NCI-H82 (cell line): ENCODE measurements at regions not wholly inside any gene's neighbourhood (a gene's known extent, or its start where the extent isn't known, plus 50 kb on each side); places are given as distances from the start of the nearest gene placed in this dataset.

ENCODE experiments used
- DNase-seq: peaks from one replicate; lab custom pipeline; 2025; lab: John Stamatoyannopoulos, UW

DNA sequence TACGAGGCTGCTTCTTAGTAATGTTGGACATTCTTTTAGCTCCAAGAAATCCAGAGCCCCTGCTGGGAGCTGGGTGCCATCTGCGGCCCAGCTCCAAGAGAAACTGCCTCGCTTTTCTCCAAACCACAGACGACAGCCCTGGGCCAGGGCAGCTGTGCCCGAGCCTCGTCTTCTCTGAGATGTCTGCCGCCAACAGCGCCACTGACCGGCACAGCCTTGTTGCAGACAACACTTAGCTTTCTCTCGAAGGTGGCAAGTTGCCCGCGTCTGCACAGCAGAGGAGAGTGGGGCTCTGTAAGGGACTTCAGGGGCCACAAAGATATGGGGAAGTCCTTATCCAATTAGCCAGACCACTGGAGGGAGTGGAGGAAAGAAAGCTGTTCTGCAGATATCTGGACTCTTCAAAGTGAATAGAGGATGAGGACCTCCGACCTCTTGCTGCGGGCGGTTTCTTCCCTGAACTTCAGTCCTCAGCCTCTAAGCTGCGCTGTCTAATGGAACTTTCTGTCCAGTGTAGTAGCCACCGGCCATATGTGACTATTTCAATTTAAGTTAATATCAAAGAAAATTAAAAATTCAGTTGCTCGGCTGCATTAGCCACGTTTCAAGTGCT, 63.9 kb upstream of the DISP3 start:
- no peak for DNase-seq

DNA sequence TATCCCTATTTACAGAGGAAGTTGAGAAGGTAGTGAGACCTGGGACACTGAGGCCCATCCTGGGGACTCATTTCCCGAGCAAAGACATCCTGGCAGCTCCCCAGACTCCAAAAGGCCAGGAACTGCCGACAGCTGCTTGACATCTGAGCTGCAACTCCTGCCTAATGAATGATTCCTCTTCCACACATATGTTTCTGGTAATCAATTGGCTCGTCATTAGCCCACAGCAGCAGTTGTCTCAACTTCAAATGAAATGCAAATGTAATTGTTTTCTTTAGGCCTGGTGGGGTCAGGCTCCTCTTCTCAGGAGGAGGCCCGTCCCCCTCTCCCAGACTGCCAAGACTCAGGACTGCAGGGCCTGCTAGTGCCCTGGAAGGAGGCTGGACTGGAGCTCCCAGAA, 61.8 kb upstream of the DISP3 start:
- DNase-seq: peak; percentile 62

DNA sequence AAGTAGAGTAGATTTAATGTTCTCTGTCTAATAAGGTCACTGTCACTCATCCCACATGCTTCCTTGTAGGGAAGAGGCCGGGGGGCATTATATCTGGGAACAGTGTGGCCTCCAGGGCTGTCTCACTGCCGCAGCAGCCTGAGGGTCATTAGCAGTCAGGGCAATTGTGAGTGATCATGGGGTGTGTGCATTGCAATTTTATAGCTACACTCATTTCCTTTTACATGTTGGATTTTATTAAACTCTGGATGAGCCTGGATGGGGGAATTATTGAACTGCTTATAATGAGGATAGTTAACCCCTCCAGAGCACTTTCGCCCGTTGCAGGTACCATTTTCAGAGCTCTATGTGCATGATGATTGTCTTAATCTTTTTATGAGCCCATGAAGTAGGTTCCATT, 60.9 kb upstream of the DISP3 start:
- DNase-seq: no peak

DNA sequence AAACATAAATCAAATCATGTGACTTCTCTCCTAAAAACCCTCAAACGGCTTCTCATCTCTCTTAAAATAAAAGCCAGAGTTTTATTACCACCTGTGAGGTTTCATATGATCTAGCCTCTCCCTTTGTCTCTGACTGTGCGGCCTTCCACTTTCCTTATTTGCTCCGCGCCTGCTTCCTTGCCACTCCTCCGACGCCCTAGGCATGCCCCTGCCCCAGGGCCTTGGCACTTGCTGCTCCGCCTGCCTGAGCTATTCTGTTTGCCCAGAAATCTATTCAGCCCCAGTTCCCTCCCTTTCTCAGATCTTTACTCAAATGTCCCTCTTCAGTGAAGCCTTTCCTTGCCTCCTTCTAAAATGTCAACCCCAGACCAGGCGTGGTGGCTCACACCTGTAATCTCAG, 57.5 kb upstream of the DISP3 start:
- no peak for DNase-seq

DNA sequence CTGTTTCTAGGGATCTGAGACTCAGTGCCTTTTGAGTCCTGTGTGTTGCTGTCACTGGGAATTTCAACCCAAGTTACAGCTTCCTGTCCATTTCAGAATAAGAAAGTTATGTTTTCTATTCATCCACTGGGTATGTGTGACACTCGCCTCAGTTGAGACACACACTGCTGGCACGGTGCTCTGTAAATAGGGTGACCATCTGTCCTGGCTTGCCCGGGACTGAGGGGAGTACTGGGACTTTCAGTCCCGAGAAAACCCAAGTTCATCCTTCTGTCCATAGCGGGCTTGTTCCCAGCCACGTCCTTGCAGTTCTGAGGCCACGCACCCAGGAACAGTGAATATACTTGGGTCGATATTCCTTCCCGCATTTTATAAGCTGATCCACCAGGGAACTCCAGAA, 56.3 kb upstream of the DISP3 start:
- peak; percentile 40 for DNase-seq

DNA sequence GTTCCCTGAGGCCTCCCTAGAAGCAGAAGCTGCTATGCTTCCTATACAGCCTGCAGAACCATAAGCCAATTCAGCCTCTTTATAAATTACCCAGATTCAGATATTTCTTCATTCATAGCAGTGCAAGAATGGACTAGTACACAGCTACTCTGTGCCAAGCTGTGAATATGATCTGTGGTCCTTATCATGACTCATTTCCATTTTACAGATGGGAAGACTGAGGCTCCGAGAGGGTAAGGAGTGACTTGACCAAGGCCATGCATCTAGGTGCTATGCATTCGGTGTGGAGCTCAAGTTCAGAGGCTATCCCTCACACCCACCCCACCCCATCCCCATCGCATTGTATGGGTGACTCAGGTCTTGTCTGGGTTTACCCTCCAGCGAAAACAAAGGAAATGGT, 52.3 kb upstream of the DISP3 start:
- DNase-seq: no peak

DNA sequence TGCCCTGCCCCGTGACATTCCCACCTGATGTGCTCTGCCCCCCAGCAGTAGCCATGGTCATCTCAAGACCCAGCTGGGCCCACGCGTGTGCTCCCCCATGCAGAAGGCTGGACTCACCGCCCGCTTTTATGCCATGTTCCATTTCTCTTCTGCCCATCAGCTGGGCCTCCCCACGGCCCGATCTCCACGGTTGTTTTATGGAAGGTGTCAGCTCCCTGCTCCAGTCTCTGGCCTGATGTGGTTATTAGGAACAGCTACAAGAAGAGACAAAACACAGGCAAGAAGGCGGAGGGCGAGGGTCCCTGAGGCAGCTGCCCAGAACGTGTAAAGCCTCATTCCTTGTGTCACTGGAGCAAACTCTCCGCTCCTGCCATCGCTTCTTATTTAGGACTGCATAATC, 50.2 kb upstream of the DISP3 start:
- no peak for DNase-seq
